H9 (cell line): ENCODE measurements at regions not wholly inside any gene's neighbourhood (a gene's known extent, or its start where the extent isn't known, plus 50 kb on each side); places are given as distances from the start of the nearest gene placed in this dataset.
"Not testable (repeated sequence)": the region's sequence is repeated elsewhere in the genome, so short reads cannot be mapped to it uniquely, and the experiment has no call there.

Experiments
- DNase-seq: peaks from one replicate; pipeline ENCODE4 v3.0.0-alpha.2; 2017
- H2AFZ ChIP-seq: one replicate; pipeline ENCODE4 v1.6.1; 2013; ENCODE audit warnings: mild to moderate bottlenecking, low read length, control low read depth, moderate library complexity
- H2AK5ac ChIP-seq: 2 replicates; pipeline ENCODE4 v1.6.1; 2013; ENCODE audit warnings: low read length, control low read depth, mixed read lengths; ENCODE audit not compliant: insufficient read length
- H2BK120ac ChIP-seq: one replicate; pipeline ENCODE4 v1.6.1; 2013; ENCODE audit warnings: low read depth, mild to moderate bottlenecking, low read length, control low read depth, inconsistent platforms; ENCODE audit not compliant: poor library complexity, severe bottlenecking
- H2BK12ac ChIP-seq: 2 replicates; pipeline ENCODE4 v1.6.1; 2013; ENCODE audit warnings: low read length, control low read depth, mixed read lengths, low read depth; ENCODE audit not compliant: insufficient read length
- H2BK15ac ChIP-seq: 2 replicates; pipeline ENCODE4 v1.6.1; 2013; ENCODE audit warnings: low read depth, low read length, control low read depth
- H2BK20ac ChIP-seq: one replicate; pipeline ENCODE4 v1.6.1; 2013; ENCODE audit warnings: low read depth, mild to moderate bottlenecking, low read length, control low read depth, inconsistent platforms; ENCODE audit not compliant: poor library complexity, severe bottlenecking
- H2BK5ac ChIP-seq: 2 replicates; pipeline ENCODE4 v1.6.1; 2013; ENCODE audit warnings: low read length, control low read depth, mixed read lengths; ENCODE audit not compliant: insufficient read length
- H3K14ac ChIP-seq: 2 replicates; pipeline ENCODE4 v1.6.1; 2013; ENCODE audit warnings: low read length, control low read depth; ENCODE audit not compliant: insufficient read depth
- H3K18ac ChIP-seq: 2 replicates; pipeline ENCODE4 v1.6.1; 2013; ENCODE audit warnings: low read depth, mild to moderate bottlenecking, mixed read lengths, low read length, control low read depth; ENCODE audit not compliant: insufficient read length
- H3K23ac ChIP-seq: 2 replicates; pipeline ENCODE4 v1.6.1; 2013; ENCODE audit warnings: low read length, control low read depth, mixed read lengths, low read depth; ENCODE audit not compliant: insufficient read length
- H3K23me2 ChIP-seq: 2 replicates; pipeline ENCODE4 v1.6.1; 2013; ENCODE audit warnings: low read depth, mild to moderate bottlenecking, mixed read lengths, low read length, control low read depth; ENCODE audit not compliant: insufficient read length, poor library complexity, severe bottlenecking
- H3K27ac ChIP-seq: 2 replicates; pipeline ENCODE4 v1.5.1; 2013; ENCODE audit warnings: low read length, control low read depth, mixed read lengths, low read depth; ENCODE audit not compliant: insufficient read length
- H3K27me3 ChIP-seq: 2 replicates; pipeline ENCODE4 v1.6.1; 2013; ENCODE audit warnings: low read length, control low read depth, inconsistent platforms; ENCODE audit not compliant: insufficient read depth
- H3K4ac ChIP-seq: 2 replicates; pipeline ENCODE4 v1.6.1; 2013; ENCODE audit warnings: low read depth, mild to moderate bottlenecking, control low read depth, inconsistent platforms, low read length, moderate library complexity
- H3K4me1 ChIP-seq: 2 replicates; pipeline ENCODE4 v1.6.1; 2013; ENCODE audit warnings: low read length, control low read depth, inconsistent platforms; ENCODE audit not compliant: insufficient read depth
- H3K4me2 ChIP-seq: 2 replicates; pipeline ENCODE4 v1.6.1; 2013; ENCODE audit warnings: low read length, control low read depth, mixed read lengths; ENCODE audit not compliant: insufficient read length, insufficient read depth
- H3K56ac ChIP-seq: 2 replicates; pipeline ENCODE4 v1.6.1; 2013; ENCODE audit warnings: low read depth, mild to moderate bottlenecking, mixed read lengths, low read length, control low read depth; ENCODE audit not compliant: insufficient read length
- H3K79me1 ChIP-seq: 2 replicates; pipeline ENCODE4 v1.6.1; 2013; ENCODE audit warnings: low read depth, mild to moderate bottlenecking, moderate library complexity, low read length, control low read depth, inconsistent platforms; ENCODE audit not compliant: insufficient read depth, poor library complexity, severe bottlenecking
- H3K79me2 ChIP-seq: 2 replicates; pipeline ENCODE4 v1.6.1; 2013; ENCODE audit warnings: low read length, control low read depth, inconsistent platforms; ENCODE audit not compliant: insufficient read depth
- H3K9ac ChIP-seq: 2 replicates; pipeline ENCODE4 v1.6.1; 2013; ENCODE audit warnings: low read length, control low read depth, mixed read lengths; ENCODE audit not compliant: insufficient read length; ENCODE audit errors: extremely low read depth
- H3K9me3 ChIP-seq: one replicate; pipeline ENCODE4 v1.6.1; 2013; ENCODE audit warnings: low read depth, low read length, inconsistent platforms; ENCODE audit not compliant: control insufficient read depth
- H3T11ph ChIP-seq: one replicate; pipeline ENCODE4 v1.6.1; 2013; ENCODE audit warnings: mild to moderate bottlenecking, low read length, control low read depth, inconsistent platforms
- H4K20me1 ChIP-seq: one replicate; pipeline ENCODE4 v1.6.1; 2013; ENCODE audit not compliant: control insufficient read depth, insufficient read length, insufficient read depth
- H4K5ac ChIP-seq: 2 replicates; pipeline ENCODE4 v1.6.1; 2013; ENCODE audit warnings: low read depth, mild to moderate bottlenecking, mixed read lengths, low read length, control low read depth; ENCODE audit not compliant: insufficient read length
- H4K8ac ChIP-seq: replicated peaks from 2 replicates; pipeline ENCODE4 v1.6.1; 2013; ENCODE audit warnings: low read length, control low read depth, mixed read lengths, low read depth; ENCODE audit not compliant: insufficient read length
- H4K91ac ChIP-seq: 2 replicates; pipeline ENCODE4 v1.6.1; 2013; ENCODE audit warnings: low read depth, mild to moderate bottlenecking, moderate library complexity, mixed read lengths, low read length, control low read depth; ENCODE audit not compliant: insufficient read length
- H3K27ac Mint-ChIP-seq, 3 experiments: 2 replicates in 2 of 3; 3 replicates in 1 of 3; pipeline ENCODE4 v1.8.0; 2020 to 2021; ENCODE audit warnings: mixed read lengths in 3 of 3, mild to moderate bottlenecking in 1 of 3, moderate library complexity in 1 of 3
- H3K27me3 Mint-ChIP-seq: 2 replicates; pipeline ENCODE4 v1.8.0; 2021; ENCODE audit warnings: low read depth, mild to moderate bottlenecking, moderate library complexity, mixed read lengths
- H3K36me3 Mint-ChIP-seq, 3 experiments: 2 replicates in 2 of 3; 3 replicates in 1 of 3; pipeline ENCODE4 v1.8.0; 2020 to 2021; ENCODE audit warnings: low read depth in 3 of 3, mixed read lengths in 3 of 3; ENCODE audit not compliant: insufficient read depth in 1 of 3
- H3K4me1 Mint-ChIP-seq, 2 experiments: 2 replicates each; pipeline ENCODE4 v1.8.0; 2020; ENCODE audit warnings: mixed read lengths in 2 of 2
- H3K4me3 Mint-ChIP-seq, 2 experiments: 2 replicates in 1 of 2; 3 replicates in 1 of 2; pipeline ENCODE4 v1.8.0; 2020 to 2021; ENCODE audit warnings: mild to moderate bottlenecking in 2 of 2, mixed read lengths in 2 of 2, moderate library complexity in 1 of 2
- H3K9me3 Mint-ChIP-seq, 2 experiments: 2 replicates in 1 of 2; 3 replicates in 1 of 2; pipeline ENCODE4 v1.8.0; 2020; ENCODE audit warnings: mild to moderate bottlenecking in 2 of 2, mixed read lengths in 2 of 2, moderate library complexity in 1 of 2
- WGBS: extraction: QIAGEN DNeasy Blood & Tissue Kit; methylation state at CpG from one replicate; pipeline ENCODE4 v1.1.7; 2013; ENCODE audit warnings: missing lambda C conversion rate, low lambda C conversion rate, mixed read lengths; ENCODE audit not compliant: insufficient read length; ENCODE audit errors: extremely low coverage; 5-methylcytosine and 5-hydroxymethylcytosine counted together
- TF ChIP-seq, protein P1 (sequence below): fragments of 200-600 bp; sonication (generic); conservative IDR thresholded peaks from 3 replicates; pipeline ENCODE4 v1.8.0; 2021; ENCODE audit warnings: antibody characterized with exemption, mild to moderate bottlenecking

- no peak overlapping the region for H3K4me2 ChIP-seq
- no peak overlapping the region for H3K27ac ChIP-seq
- no peak overlapping the region for H2BK5ac ChIP-seq
- no peak overlapping the region for H4K8ac ChIP-seq
- H3K9ac ChIP-seq: no peak overlapping the region
- H3K14ac ChIP-seq: no peak overlapping the region
- H3K18ac ChIP-seq: no peak overlapping the region
- no peak overlapping the region for H4K91ac ChIP-seq
- H2BK12ac ChIP-seq: no peak overlapping the region
- TF ChIP-seq, protein P1, sequence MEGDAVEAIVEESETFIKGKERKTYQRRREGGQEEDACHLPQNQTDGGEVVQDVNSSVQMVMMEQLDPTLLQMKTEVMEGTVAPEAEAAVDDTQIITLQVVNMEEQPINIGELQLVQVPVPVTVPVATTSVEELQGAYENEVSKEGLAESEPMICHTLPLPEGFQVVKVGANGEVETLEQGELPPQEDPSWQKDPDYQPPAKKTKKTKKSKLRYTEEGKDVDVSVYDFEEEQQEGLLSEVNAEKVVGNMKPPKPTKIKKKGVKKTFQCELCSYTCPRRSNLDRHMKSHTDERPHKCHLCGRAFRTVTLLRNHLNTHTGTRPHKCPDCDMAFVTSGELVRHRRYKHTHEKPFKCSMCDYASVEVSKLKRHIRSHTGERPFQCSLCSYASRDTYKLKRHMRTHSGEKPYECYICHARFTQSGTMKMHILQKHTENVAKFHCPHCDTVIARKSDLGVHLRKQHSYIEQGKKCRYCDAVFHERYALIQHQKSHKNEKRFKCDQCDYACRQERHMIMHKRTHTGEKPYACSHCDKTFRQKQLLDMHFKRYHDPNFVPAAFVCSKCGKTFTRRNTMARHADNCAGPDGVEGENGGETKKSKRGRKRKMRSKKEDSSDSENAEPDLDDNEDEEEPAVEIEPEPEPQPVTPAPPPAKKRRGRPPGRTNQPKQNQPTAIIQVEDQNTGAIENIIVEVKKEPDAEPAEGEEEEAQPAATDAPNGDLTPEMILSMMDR: peak; percentile 37; the same call in 2 of the 3 replicates
- H3K79me2 ChIP-seq: no peaks in the 10 kb centered on the region
- H3K4me1 Mint-ChIP-seq: peaks cover 5 to 10% of the 10 kb centered on the region in 2 experiments; a peak in 3 of 4 replicates
- H2AFZ ChIP-seq: no peak overlapping the region
- H3T11ph ChIP-seq: no peak overlapping the region
- no peak overlapping the region for H2BK15ac ChIP-seq
- no peak overlapping the region for H2BK20ac ChIP-seq
- no peaks in the 10 kb centered on the region for H3K27me3 ChIP-seq
- no peak overlapping the region for H2AK5ac ChIP-seq
- no peak overlapping the region for H3K4me3 Mint-ChIP-seq
- WGBS: no CpG with 5 or more reads among the region's 3 CpGs
- no peaks in the 10 kb centered on the region for H3K27me3 Mint-ChIP-seq
- peaks cover 0 to 3% of the 10 kb centered on the region in 2 experiments; a peak in 1 of 5 replicates for H3K9me3 Mint-ChIP-seq
- no peaks in the 10 kb centered on the region for H3K9me3 ChIP-seq
- H3K36me3 Mint-ChIP-seq: peaks cover 0 to 2% (median 0%) of the 10 kb centered on the region in 3 experiments; a peak in 1 of 7 replicates
- H4K20me1 ChIP-seq: no peaks in the 10 kb centered on the region
- no peak overlapping the region; a peak in 1 of 7 replicates for H3K27ac Mint-ChIP-seq
- H3K4me1 ChIP-seq: no peaks in the 10 kb centered on the region; the same call in 1 of the 2 replicates
- no peak overlapping the region for H3K56ac ChIP-seq
- H3K23me2 ChIP-seq: no peaks in the 10 kb centered on the region
- no peak overlapping the region for H3K4ac ChIP-seq
- H3K23ac ChIP-seq: no peak overlapping the region
- no peak overlapping the region for H2BK120ac ChIP-seq
- no peaks in the 10 kb centered on the region for H3K79me1 ChIP-seq
- no peak overlapping the region for H4K5ac ChIP-seq
- DNase-seq: no peak
These were observed 227.2 kb upstream of the KIAA1217 start for GRCh38 chr10:23981520-23982309.

DNA sequence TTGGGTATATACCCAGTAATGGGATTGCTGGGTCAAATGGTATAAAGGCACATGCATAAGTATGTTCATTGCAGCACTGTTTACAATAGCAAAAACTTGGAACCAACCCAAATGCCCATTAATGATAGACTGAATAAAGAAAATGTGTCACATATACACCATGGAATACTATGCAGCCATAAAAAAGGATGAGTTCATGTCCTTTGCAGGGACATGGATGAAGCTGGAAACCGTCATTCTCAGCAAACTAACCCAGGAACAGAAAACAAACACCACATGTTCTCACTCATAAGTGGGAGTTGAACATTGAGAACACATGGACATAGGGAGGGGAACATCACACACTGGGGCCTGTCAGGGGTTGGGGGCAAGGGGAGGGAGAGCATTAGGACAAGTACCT, 224.5 kb upstream of the KIAA1217 start:
- H3K79me1 ChIP-seq, H2BK5ac ChIP-seq, H3K36me3 Mint-ChIP-seq, H4K5ac ChIP-seq, H2BK120ac ChIP-seq, H3K18ac ChIP-seq, H3K27ac ChIP-seq, H3K9me3 Mint-ChIP-seq, H3K14ac ChIP-seq, H3K79me2 ChIP-seq, H3K56ac ChIP-seq, H3K27me3 ChIP-seq, H4K91ac ChIP-seq, H3K4me1 Mint-ChIP-seq, H3K23ac ChIP-seq, H2BK20ac ChIP-seq, H3K4ac ChIP-seq, DNase-seq, H2BK15ac ChIP-seq, H3K9me3 ChIP-seq, H3K9ac ChIP-seq, H2AK5ac ChIP-seq, H3K23me2 ChIP-seq, H3K27me3 Mint-ChIP-seq, H3T11ph ChIP-seq, H2BK12ac ChIP-seq, H4K20me1 ChIP-seq, H4K8ac ChIP-seq, H3K4me2 ChIP-seq, H3K4me1 ChIP-seq, H3K4me3 Mint-ChIP-seq, H3K27ac Mint-ChIP-seq, H2AFZ ChIP-seq: not testable (repeated sequence)
- WGBS: no CpG with 5 or more reads among the region's 1 CpG
